Loucy (cell line): ENCODE measurements at regions not wholly inside any gene's neighbourhood (a gene's known extent, or its start where the extent isn't known, plus 50 kb on each side); places are given as distances from the start of the nearest gene placed in this dataset.

Experiments used
- EZH2phosphoT487 ChIP-seq: fragments of 200-600 bp; IDR thresholded peaks from 2 replicates; pipeline ENCODE4 v1.6.1; 2018; ENCODE audit warnings: antibody characterized with exemption, mild to moderate bottlenecking, moderate library complexity, borderline replicate concordance
- TF ChIP-seq, protein P1 (sequence below): fragments of 200-600 bp; sonication (generic); conservative IDR thresholded peaks from 2 replicates; pipeline ENCODE4 v1.5.1; 2014; ENCODE audit warnings: mild to moderate bottlenecking, antibody characterized with exemption, low read length

- TF ChIP-seq, protein P1, sequence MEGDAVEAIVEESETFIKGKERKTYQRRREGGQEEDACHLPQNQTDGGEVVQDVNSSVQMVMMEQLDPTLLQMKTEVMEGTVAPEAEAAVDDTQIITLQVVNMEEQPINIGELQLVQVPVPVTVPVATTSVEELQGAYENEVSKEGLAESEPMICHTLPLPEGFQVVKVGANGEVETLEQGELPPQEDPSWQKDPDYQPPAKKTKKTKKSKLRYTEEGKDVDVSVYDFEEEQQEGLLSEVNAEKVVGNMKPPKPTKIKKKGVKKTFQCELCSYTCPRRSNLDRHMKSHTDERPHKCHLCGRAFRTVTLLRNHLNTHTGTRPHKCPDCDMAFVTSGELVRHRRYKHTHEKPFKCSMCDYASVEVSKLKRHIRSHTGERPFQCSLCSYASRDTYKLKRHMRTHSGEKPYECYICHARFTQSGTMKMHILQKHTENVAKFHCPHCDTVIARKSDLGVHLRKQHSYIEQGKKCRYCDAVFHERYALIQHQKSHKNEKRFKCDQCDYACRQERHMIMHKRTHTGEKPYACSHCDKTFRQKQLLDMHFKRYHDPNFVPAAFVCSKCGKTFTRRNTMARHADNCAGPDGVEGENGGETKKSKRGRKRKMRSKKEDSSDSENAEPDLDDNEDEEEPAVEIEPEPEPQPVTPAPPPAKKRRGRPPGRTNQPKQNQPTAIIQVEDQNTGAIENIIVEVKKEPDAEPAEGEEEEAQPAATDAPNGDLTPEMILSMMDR: no peak
- TF ChIP-seq EZH2phosphoT487: no peak
Measured at GRCh38 chr16:86020971-86021370, 122.0 kb downstream of the IRF8 start.
